Fibroblast of upper back skin (primary cell): ENCODE measurements at regions not wholly inside any gene's neighbourhood (a gene's known extent, or its start where the extent isn't known, plus 50 kb on each side); places are given as distances from the start of the nearest gene placed in this dataset.
"Not testable (repeated sequence)": the region's sequence is repeated elsewhere in the genome, so short reads cannot be mapped to it uniquely, and the experiment has no call there.

ENCODE experiments used
- DNase-seq: peaks from one replicate; pipeline ENCODE4 v3.0.0-alpha.2; 2013

- no peak for DNase-seq
Measured at GRCh38 chr12:53872367-53872766, 66.3 kb upstream of the HOXC13 start.

GRCh38 chr12:53877961-53878360 is 60.7 kb upstream of the HOXC13 start:
- not testable (repeated sequence) for DNase-seq

GRCh38 chr12:53887006-53887405 is 51.6 kb upstream of the HOXC13 start:
- DNase-seq, result no peak

GRCh38 chr12:53887881-53888280 is 50.8 kb upstream of the HOXC13 start:
- DNase-seq, result no peak
